Fibroblast of the aortic adventitia (primary cell): ENCODE measurements at regions not wholly inside any gene's neighbourhood (a gene's known extent, or its start where the extent isn't known, plus 50 kb on each side); places are given as distances from the start of the nearest gene placed in this dataset.
"Not testable (repeated sequence)": the region's sequence is repeated elsewhere in the genome, so short reads cannot be mapped to it uniquely, and the experiment has no call there.

Source experiments
- DNase-seq: peaks from one replicate; pipeline ENCODE4 v3.0.0-alpha.2; 2010; ENCODE audit warnings: low read depth
- H3K4me3 ChIP-seq: 2 replicates; pipeline ENCODE4 v1.5.1; 2011; ENCODE audit warnings: low read depth, mild to moderate bottlenecking, control low read depth, low read length, moderate library complexity
- CTCF ChIP-seq: IDR thresholded peaks from 2 replicates; pipeline ENCODE4 v1.5.1; 2011; ENCODE audit warnings: mild to moderate bottlenecking, low read length, control low read depth, inconsistent platforms; ENCODE audit not compliant: insufficient read depth

- DNase-seq, result no peak
- H3K4me3 ChIP-seq, result no peak overlapping the region
- no peak for TF ChIP-seq CTCF
Measured at GRCh38 chrX:101823236-101823635, 108.6 kb downstream of the ZMAT1 start.

- DNase-seq, result not testable (repeated sequence)
Measured at GRCh38 chrX:101817739-101818138, 114.1 kb downstream of the ZMAT1 start.

GRCh38 chrX:101813200-101813599 lies 118.6 kb downstream of the ZMAT1 start:
- DNase-seq, result no peak
- TF ChIP-seq CTCF, result no peak

More at GRCh38 chrX:101817739-101818138, 114.1 kb downstream of the ZMAT1 start:
- not testable (repeated sequence) for H3K4me3 ChIP-seq

GRCh38 chrX:101803451-101803850 lies 128.4 kb downstream of the ZMAT1 start:
- TF ChIP-seq CTCF, result peak; percentile 51
- DNase-seq, result peak; percentile 21

More at GRCh38 chrX:101813200-101813599, 118.6 kb downstream of the ZMAT1 start:
- no peak overlapping the region for H3K4me3 ChIP-seq

GRCh38 chrX:101799387-101799786 lies 132.4 kb downstream of the ZMAT1 start:
- DNase-seq, result peak; percentile 88
- peak; percentile 69 for TF ChIP-seq CTCF
- peak overlapping the region; percentile 19 for H3K4me3 ChIP-seq

More at GRCh38 chrX:101803451-101803850, 128.4 kb downstream of the ZMAT1 start:
- no peak overlapping the region for H3K4me3 ChIP-seq

GRCh38 chrX:101787934-101788333 lies 128.3 kb upstream of the ARMCX2 start:
- DNase-seq, result no peak
- TF ChIP-seq CTCF, result no peak
- no peak overlapping the region for H3K4me3 ChIP-seq

- no peak for TF ChIP-seq CTCF
- no peak for DNase-seq
- H3K4me3 ChIP-seq, result no peak overlapping the region
Measured at GRCh38 chrX:101785142-101785541, 125.5 kb upstream of the ARMCX2 start.

GRCh38 chrX:101780421-101780820 lies 120.8 kb upstream of the ARMCX2 start:
- not testable (repeated sequence) for DNase-seq, H3K4me3 ChIP-seq
